ENCODE measurements at regions not wholly inside any gene's neighbourhood (a gene's known extent, or its start where the extent isn't known, plus 50 kb on each side); places are given as distances from the start of the nearest gene placed in this dataset.
A peak's percentile ranks its signal among the peaks of the same experiment; 100 is the strongest.

GRCh38 chr2:38233231-38233983 is 143.7 kb downstream of the ATL2 start:
- Histone ChIP-seq H3K79me2 (ENCODE audit: insufficient read depth, low read length) (no peaks in the 10 kb centered on the region), H4K5ac (ENCODE audit: insufficient read length, low read depth, low read length) (no peak overlapping the region), H2AK5ac (ENCODE audit: insufficient read length, low read length) (no peak overlapping the region), H3K27me3 (ENCODE audit: insufficient read depth, low read length) (no peaks in the 10 kb centered on the region), H2BK5ac (ENCODE audit: insufficient read length, low read length) (no peak overlapping the region), H3K23ac (ENCODE audit: insufficient read length, low read depth, low read length) (no peak overlapping the region), H3K27ac (ENCODE audit: insufficient read length, low read depth, low read length) (no peak overlapping the region), H2AFZ (ENCODE audit: low read length) (no peak overlapping the region), H3K18ac (ENCODE audit: insufficient read length, low read depth, low read length) (no peak overlapping the region), H3K4me1 (ENCODE audit: insufficient read depth, low read length) (no peaks in the 10 kb centered on the region), H3K4me2 (ENCODE audit: insufficient read depth, insufficient read length, low read length) (no peak overlapping the region), H3T11ph (ENCODE audit: low read length) (no peak overlapping the region), H3K79me1 (ENCODE audit: insufficient read depth, low read depth, low read length, poor library complexity, severe bottlenecking) (no peaks in the 10 kb centered on the region), H2BK120ac (ENCODE audit: low read depth, low read length, poor library complexity, severe bottlenecking) (no peak overlapping the region), H2BK15ac (ENCODE audit: low read depth, low read length) (no peak overlapping the region), H4K20me1 (ENCODE audit: control insufficient read depth, insufficient read depth, insufficient read length) (no peaks in the 10 kb centered on the region), H3K14ac (ENCODE audit: insufficient read depth, low read length) (no peak overlapping the region), H3K56ac (ENCODE audit: insufficient read length, low read depth, low read length) (no peak overlapping the region), H4K8ac (replicated peaks; ENCODE audit: insufficient read length, low read depth, low read length) (no peak overlapping the region), H2BK12ac (ENCODE audit: insufficient read length, low read depth, low read length) (no peak overlapping the region), H2BK20ac (ENCODE audit: low read depth, low read length, poor library complexity, severe bottlenecking) (no peak overlapping the region), H3K23me2 (ENCODE audit: insufficient read length, low read depth, low read length, poor library complexity, severe bottlenecking) (no peaks in the 10 kb centered on the region), H3K4ac (ENCODE audit: low read depth, low read length) (no peak overlapping the region), H3K9me3 (ENCODE audit: control insufficient read depth, low read depth, low read length) (no peaks in the 10 kb centered on the region), H4K91ac (ENCODE audit: insufficient read length, low read depth, low read length) (no peak overlapping the region), H3K9ac (ENCODE audit: extremely low read depth, insufficient read length, low read length) (no peak overlapping the region)
- no CpG with 5 or more reads among the region's 9 CpGs for WGBS (ENCODE audit: extremely low coverage, insufficient read length, low lambda C conversion rate)
- DNase-seq: no peak
- TF ChIP-seq, protein P1, sequence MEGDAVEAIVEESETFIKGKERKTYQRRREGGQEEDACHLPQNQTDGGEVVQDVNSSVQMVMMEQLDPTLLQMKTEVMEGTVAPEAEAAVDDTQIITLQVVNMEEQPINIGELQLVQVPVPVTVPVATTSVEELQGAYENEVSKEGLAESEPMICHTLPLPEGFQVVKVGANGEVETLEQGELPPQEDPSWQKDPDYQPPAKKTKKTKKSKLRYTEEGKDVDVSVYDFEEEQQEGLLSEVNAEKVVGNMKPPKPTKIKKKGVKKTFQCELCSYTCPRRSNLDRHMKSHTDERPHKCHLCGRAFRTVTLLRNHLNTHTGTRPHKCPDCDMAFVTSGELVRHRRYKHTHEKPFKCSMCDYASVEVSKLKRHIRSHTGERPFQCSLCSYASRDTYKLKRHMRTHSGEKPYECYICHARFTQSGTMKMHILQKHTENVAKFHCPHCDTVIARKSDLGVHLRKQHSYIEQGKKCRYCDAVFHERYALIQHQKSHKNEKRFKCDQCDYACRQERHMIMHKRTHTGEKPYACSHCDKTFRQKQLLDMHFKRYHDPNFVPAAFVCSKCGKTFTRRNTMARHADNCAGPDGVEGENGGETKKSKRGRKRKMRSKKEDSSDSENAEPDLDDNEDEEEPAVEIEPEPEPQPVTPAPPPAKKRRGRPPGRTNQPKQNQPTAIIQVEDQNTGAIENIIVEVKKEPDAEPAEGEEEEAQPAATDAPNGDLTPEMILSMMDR (conservative IDR thresholded peaks at IDR 0.05): peak; percentile 39
- Mint-ChIP-seq H3K27me3 (ENCODE audit: low read depth) (peaks cover 10% of the 10 kb centered on the region), H3K27ac (peak overlapping the region in 1 of 3 experiments; percentile 38; a peak in 1 of 7 replicates), H3K36me3 (ENCODE audit: insufficient read depth in 1 of 3, low read depth in 3 of 3) (peaks cover 0 to 4% (median 0%) of the 10 kb centered on the region in 3 experiments; a peak in 1 of 7 replicates), H3K4me1 (no peaks in the 10 kb centered on the region), H3K9me3 (peaks cover 2 to 7% of the 10 kb centered on the region in 2 experiments; a peak in 3 of 5 replicates), H3K4me3 (no peak overlapping the region)
